HG02759 (cell line): ENCODE measurements at regions not wholly inside any gene's neighbourhood (a gene's known extent, or its start where the extent isn't known, plus 50 kb on each side); places are given as distances from the start of the nearest gene placed in this dataset.

Experiments used
- ATAC-seq: cut with Tn5 transposase; IDR thresholded peaks from one replicate; pipeline ENCODE4 v1.9.1; 2021; ENCODE audit warnings: mild to moderate bottlenecking, moderate library complexity; ENCODE audit not compliant: unreplicated experiment

DNA sequence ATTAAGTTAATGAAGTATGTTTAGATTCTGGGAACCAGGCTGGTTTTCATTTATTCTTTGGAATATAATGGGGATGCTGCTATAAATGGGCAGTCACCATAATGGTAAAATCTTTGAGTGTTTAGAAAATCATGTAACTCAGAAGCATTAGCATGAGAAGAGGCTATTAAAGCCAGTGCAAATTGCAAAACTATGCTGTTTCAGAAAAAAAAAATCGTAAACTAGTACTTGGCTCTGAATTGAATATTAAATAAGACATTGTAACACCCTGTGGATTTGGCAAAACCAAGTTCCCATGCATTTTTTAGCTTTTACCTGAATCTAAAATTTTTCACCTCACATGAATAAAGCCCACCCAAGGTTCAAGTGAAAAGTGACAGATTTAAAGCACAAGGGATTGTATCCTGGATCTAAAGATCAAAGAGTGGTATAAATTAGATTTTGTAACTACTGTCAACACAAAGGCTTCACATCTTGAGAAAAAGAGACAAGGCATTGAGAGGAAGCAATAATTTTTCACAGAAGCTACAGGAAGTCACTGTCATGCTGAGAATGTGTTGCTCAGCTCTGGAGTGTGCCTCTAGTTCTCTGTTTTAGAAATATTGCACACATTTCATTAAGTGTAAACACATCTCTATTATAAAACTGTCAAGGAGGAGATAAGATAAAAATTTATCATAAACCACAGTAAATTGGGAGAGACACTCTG, 142.2 kb downstream of the ABCA8 start:
- ATAC-seq: no peak

DNA sequence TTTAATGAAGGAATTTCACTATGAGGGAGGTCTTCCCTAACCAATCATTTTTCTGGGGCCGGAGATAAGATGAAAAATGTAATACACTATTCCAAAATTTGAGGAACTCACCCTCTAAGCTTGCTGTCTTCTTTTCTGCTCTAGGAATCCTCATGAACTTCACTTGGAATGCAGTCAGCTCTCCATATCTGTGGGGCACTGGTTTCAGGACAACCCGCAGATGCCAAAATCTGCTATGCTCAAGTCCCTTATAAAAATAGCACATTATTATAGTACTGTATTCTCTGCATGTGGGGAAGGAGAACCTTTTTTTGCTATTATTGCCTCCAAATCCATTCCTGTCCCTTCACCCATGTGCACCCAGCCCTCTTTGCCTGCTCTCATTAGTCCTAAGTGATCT, 146.0 kb downstream of the ABCA8 start:
- ATAC-seq: no peak

DNA sequence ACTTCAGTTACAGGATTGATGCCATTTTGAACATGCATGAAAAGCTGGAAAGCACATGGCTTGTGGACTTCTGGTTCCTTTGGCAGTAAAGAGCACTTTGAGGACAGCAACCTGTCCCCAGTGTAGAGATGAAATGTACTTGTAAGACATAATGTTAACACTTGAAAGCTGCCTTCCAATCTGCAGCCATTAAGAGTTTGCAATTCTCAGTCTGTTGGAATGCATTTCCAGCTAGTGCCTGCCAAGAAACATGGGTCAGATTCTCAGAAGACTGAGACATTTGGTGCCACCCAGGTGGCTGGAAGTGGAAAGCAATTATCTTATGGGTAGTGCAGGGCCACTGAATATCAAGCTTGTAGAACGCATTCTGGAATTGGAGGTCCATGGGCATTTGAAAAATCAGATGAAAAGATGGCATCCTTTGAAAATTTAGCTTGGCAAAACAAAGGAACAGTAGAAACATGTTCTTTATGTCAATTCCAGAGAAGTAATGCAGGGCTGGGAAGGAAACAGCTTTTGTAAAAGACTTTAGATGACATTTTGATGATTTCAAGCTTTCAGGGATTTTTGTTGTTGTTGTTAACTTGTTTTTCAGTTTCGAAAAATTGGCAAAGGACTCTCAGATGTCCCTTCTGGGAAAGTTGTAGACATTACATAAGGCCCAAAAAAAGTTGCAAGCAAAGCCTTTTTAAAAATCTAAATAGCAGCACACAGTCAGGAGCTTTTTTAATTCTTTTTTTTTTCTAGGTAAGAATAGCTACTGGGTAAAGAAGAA, 147.0 kb downstream of the ABCA8 start:
- no peak for ATAC-seq

DNA sequence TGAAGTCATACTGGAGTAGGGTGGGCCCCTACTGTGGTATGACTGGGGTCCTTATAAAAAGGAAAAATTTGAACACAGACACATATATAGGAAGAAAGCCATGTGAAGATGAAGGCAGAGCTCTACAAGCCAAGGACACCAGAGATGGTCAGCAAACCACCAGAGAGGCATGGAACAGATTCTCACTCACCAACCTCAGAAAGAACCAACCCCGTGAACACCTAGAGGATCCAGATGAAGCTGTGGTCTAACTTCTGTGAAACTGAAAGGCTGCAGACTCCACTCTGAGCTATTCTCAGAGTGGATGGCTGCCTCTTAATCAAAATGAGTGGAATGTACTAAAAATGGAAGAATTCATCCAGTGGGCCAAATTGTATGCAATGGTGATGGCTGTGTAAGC, 149.6 kb downstream of the ABCA8 start:
- ATAC-seq: no peak

DNA sequence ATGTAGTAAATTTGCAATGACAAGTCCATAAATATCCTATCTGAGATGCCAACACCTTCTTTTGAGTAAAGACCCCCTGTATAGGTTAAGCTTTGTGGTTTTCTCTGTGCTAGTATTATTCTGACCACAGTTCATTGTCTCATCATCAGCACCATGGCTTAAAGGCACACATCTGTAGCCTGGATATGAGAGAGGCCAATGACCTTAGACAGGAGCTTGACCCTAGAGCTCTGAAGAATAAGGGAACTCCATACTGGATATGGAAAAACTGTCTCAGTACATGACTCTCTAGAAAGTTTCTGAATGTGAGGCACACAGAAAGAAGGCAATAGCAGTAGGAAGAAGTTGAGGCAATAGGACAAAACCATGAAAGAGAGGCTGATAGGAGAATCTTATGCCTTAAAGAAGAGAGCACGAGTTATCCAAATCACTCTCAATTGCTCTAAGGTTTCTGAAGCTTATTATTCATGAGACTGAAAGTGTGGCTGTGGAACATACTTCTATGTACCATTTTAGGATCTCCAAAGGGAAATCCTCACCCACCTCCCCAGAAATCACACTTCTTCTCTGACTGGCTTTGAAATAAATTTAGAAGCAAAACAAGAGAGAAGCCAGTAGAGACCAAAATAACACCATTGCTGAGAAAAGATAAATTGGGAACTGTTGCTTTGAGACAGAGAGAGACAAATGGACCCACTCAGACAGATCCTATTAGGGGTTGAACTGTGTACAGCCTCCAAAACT, 150.2 kb downstream of the ABCA8 start:
- no peak for ATAC-seq

DNA sequence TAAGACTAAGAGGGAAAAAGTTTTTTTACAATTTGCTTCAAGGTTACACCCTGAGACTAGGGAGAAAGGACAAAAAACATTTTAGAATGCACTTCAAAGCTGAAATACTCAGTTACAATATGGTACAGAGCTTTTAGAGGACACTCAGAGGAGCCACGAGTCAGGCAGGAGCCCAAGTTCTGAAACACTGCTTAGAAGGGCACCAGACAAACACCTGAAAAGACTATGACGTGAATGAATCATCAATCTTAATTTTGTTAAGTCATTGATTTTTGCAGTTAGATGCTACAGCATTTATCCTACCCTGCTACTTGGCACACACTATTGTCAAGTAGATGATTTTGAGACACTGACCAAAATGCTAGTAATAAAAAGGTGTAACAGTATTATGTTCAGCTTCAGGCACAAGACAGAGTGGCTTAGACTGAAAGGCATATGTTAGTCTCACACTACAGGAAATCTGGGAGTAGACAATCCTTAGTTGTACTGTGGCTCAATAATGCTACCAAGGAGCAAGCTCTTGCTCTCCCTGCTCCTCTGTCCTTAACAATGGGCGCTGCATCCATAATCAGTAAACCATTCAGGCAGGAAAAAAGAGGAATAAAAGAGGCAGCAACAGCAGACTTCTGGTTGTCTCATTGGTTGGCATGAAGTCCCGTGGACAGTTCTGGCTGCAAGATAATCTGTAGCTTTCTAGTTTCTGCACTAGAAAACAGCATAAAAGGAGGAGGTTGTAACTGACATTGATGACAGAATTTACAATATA, 151.8 kb downstream of the ABCA8 start:
- no peak for ATAC-seq

DNA sequence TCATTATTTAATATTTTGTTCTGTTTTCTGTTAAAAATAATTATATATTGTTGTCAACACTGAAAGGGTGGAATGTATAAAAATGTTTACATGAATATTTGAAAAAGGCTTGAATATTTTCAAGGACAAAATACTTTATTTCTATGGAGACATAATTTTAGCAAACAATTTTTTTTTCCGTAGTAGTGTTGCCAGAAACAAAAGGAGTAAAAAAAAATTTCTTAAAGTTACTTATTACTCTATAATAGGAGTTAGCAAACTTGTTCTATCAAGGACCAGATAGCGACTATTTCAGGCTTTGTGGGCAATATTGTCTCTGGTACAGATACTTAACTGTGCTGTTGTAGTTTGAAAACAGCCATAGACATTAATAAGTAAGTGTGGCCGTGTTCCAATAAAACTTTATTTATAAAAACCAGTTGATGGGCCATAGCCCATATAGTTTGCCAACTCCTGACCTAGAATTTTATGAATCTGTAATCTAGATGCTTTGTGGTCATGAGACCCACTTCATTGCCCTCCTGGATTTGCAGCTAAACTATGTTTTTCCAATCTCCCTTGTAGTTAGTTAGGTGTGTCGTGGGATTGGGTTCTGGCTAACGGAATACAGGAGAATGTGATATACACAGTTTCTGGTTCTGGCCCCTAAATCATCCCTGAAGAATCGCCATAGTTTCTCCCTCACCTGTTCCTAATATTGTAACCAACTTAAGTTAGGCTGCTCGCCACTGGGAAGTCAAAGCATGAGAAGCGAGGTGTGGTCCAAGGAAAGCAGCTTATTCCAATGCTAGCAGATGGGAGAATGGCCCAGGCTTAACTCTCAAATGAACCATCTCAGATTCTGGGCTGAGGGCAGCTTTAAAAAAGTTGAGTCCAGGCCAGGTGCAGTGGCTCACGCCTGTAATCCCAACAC, 153.6 kb downstream of the ABCA8 start:
- no peak for ATAC-seq

DNA sequence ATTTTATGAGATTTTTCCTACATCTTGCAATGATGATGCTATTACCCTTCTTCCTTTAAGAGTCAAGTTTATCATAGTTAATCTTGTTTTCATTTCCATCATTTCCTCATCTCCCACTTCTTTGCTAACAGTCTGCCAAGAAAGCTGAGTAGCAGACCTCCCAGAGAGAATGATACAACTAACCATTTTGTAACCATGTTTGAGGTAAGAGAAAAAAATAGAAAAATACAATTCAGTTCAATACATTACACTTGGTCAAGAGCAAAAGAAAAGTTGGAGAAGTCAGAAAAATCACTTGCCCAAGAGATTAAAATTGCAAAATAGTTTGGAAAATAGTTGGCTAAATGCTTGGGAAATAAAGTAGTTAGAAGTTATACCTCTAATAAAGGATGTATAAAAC, 154.4 kb downstream of the ABCA8 start:
- ATAC-seq: no peak

DNA sequence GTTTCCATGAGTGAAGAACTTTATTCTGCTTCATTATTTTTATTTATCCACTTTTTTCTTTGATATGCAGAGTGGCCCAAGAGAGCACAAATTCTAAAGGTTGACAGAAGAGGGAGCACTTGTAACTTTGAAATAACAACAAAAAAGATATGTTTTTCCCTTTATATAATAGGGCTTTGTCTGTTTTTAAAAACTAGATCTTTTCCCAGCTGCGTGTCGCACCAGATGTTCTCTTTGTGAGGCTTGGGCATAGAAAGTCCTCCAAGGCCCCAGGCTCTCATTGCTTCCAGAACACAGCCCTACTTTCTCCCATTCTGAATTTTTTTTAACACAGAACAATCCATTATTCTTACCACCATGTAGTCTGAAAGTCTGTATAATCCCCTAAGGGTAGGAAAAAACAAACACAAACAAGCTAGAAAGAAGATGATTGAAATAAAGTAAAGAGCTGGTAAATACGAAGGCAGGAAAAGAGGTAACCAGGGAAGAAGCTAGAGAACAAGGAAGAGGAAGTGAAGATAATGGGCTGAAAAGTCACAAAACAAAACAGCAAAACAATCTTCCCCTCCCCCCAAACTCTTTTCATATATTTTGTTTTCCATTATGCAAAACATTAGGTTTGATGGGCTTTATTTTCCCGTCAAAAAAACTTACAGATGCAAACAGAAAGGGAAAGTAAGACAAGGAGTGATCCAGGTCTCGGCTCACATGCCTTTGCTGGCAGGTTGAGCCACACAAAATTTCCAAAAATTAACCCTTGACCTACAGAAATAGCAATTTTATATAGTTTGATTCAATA, 160.4 kb downstream of the ABCA8 start:
- no peak for ATAC-seq

DNA sequence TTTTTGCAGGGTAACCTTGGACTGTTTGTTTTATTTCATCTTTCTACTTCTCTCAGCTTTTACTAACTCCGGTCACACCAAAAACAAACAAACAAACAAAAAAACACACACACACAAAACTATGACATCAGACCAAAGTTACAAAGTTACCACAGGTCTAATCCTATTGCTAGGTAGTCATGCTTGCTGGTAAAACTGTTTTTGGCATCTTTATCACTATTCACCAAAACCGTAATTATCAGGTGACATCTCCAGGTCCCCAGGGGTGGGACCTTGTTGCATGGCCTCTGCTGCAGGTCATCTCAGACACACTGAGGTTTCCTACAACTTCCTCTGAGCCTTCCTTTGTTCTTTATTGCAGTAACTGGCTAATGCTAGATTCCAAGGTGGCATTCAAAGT, 162.3 kb downstream of the ABCA8 start:
- ATAC-seq: no peak

DNA sequence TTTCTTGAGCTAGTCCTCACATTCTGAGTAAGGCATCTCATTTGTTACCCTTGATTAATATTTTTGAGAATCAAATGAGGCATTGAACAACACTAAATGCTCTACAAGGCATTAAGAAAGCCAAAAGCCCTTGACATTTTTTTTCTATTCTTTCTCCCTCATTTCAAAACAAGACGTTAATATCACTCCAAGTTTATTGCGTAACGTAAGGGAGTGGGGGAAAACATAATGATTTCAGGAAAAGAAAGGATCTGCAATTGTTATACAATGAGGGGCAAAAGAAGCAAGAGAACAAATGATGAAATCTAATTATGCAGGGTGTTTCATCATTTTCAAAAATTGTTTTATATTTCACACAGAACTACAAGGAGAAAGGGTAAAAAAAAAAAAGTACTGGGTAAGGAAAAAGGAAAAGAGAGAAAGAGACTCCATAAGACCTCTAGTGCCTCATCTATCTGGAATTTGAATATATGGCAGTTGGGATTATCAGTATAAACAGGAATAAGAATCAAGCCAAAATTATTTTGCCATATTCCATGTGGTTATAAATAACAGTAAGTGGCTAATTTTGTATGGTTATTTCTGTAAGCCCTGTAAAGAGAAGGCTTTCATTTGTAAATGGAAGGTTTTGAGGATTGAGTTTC, 163.0 kb downstream of the ABCA8 start:
- no peak for ATAC-seq

DNA sequence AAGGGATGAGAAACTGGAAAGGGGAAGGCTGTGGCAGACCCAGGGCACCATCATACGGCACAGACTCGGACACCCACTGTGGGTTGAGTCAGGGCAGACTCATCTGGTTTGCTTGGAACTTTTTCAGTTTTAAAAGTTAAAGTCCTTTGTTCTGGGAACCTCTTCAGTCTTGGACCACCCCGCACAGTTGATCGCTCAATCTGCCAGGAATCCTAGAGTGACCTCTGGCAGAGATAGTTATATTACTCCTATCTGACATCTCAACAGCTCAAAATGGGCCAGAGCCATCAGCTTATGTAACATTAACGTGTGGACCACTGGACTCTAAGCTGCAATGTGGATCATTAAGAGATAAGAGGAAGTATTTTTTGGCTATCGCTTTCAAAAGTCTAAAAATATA, 164.3 kb downstream of the ABCA8 start:
- ATAC-seq: no peak

DNA sequence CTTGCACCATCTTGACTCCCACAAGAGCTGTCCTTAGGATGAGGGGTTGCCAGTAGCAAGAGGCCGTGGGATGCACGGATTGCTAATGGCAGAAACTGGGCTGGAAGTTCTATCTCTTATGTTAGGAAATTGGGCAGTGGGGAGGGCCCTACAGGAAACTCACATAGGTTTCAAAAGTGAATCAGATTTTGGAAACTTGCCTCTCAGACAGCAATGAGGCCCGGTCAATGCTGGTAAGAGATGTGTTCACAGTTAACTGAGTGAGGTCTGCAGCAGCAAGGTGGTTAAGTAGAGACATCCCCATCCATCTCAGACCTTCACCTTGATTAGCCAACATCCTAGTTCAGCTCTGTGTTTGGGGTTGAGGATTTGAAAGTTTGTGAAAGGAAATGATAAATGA, 164.7 kb downstream of the ABCA8 start:
- ATAC-seq: no peak

DNA sequence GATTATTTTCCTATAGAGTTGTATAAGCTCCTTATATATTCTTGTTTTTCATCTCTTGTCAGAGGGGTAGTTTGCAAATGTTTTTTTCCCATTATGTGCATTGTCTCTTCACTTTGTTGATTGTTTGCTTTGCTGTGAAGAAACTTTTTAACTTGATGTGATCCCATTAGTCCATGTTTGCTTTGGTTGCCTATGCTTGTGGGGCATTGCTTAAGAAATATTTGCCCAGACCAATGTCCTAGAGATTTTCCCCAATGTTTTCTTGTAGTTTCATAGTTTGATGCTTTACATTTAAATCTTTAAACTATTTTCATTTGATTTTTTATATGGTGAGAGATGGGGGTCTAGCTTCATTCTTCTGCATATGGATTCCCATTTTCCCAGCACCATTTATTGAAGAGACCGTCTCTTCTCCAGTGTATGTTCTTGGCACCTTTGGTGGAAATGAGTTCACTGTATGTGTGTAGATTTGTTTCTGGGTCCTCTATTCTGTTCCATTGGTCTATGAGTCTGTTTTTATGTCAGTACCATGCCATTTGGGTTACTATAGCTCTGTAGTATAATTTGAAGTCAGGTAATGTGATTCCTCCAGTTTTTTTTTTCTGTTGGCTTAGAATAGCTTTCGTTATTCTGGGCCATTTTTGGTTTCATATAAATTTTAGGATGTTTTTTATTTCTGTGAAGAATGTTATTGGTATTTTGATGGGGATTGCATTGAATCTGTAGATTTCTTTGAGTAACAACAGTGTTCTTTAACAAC, 165.8 kb downstream of the ABCA8 start:
- no peak for ATAC-seq

DNA sequence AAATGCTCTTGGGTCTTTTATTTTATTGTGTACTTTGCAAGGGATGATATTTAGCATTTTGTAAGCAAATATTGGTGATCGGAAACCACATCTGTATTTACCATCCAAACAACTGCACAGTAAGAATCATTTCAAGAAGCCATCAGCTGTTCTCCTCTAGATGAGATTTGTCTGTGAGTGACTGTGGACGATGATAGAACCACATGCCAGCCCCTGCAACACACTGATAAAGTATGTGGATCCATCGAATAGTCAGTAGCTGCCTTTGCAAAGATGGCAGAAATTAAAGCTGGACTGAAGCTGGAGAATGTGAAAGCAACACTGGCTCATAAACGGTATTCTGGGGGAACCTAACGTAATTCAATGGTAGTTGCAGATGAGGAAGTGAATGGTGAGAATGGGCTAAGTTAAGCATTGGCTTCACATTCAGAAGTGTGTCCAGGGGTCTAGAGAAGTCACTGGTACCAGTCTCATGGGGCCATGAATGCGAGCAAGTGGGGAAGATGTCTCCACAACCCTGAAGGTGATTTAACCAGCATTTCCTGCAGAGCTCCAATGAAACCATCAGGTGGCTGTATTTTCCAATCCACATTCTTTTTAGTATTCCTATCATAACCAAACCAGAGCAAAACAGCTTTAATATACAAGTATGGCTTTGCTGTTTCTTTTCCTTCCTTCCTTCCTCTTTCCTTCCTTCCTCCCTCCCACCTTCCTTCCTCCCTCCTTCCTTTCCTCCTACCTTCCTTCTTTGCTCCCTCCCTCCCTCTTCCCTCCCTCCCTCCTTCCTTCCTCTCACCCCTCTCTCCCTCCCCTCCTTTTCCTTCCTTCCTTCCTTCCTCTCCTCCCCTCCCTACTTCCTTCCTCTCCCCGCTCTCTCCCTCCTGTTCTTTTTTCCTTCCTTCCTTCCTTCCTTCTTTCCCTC, 169.4 kb downstream of the ABCA8 start:
- no peak for ATAC-seq

DNA sequence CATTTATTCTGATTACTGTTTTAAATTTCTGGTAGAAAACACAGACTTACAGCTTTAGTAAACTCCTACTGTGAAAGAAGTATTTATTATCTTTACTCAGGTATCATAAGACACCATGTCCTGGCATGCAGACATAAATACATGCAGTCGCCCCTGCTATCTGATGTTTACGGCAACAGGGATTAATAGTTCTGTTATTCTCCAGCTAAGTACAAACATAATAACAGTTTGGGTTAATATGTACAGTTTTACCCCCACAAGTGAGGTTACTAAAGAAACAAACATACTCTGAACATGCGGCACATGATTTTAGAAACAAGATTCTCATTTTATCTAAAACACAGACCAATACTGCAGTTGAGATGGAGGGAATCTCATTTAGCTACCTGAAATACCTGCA, 170.8 kb downstream of the ABCA8 start:
- no peak for ATAC-seq

DNA sequence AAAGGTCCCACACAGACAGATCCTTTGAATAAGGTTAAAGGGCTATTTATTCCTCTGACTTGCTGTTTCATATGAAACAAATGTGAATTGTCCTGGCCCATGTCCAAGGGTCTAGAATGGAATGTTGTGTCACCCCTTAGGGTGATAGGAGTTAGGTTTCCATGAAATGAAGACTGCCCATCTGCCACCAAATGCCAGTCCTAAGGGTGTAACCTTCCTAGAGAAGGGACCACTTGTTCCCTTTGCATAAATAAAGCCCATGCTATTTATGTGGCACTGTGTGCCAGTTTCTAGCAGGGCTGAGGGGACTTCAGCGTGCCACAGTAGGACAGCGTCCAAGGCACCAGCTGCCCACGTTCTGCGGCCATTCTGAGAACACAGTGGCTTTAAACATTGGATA, 171.3 kb downstream of the ABCA8 start:
- ATAC-seq: no peak
